ENCODE measurements at regions not wholly inside any gene's neighbourhood (a gene's known extent, or its start where the extent isn't known, plus 50 kb on each side); places are given as distances from the start of the nearest gene placed in this dataset.
A peak's percentile ranks its signal among the peaks of the same experiment; 100 is the strongest.

DNA sequence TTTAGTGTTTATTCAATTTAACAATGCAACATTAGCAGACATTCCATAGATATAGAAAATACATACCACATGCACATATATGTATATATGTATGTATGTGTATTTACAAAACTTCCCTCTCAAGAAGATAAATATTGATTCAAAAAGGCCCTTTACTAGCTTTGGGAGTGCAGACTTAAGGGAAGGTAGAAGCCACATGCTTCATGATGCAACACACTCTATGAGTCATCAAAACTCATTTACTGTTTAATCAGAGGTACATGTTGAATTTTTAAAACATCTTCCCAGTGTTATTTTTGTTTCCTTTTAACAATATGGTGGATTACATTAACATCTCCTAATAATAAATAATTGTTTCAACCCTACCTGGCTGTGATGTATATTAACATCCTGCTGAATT is 61.4 kb upstream of the KIRREL1 start (continued):
- TF ChIP-seq, protein P1, sequence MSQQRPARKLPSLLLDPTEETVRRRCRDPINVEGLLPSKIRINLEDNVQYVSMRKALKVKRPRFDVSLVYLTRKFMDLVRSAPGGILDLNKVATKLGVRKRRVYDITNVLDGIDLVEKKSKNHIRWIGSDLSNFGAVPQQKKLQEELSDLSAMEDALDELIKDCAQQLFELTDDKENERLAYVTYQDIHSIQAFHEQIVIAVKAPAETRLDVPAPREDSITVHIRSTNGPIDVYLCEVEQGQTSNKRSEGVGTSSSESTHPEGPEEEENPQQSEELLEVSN (IDR thresholded peaks at IDR 0.05; ENCODE audit: borderline replicate concordance in 1 of 2, extremely low read depth in 1 of 2, insufficient read depth in 1 of 2, insufficient read length in 1 of 2, low read depth in 1 of 2, low read length in 1 of 2, poor library complexity in 1 of 2, severe bottlenecking in 1 of 2): no peak
- TF ChIP-seq JUNB (CRISPR knock-in tag; conservative IDR thresholded peaks at IDR 0.05): peak; percentile 51; the same call in 1 of the 2 replicates
- TF ChIP-seq, protein P2, sequence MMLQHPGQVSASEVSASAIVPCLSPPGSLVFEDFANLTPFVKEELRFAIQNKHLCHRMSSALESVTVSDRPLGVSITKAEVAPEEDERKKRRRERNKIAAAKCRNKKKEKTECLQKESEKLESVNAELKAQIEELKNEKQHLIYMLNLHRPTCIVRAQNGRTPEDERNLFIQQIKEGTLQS (IDR thresholded peaks at IDR 0.05): peak; percentile 95
- TF ChIP-seq, protein P2 (CRISPR knock-in tag; conservative IDR thresholded peaks at IDR 0.05): no peak
- no peak for TF ChIP-seq ZNF174 (CRISPR knock-in tag; IDR thresholded peaks at IDR 0.05)
- peak; percentile 87 for TF ChIP-seq FOSL1 (tag; conservative IDR thresholded peaks at IDR 0.05)
- no peak for TF ChIP-seq ZNF561 (CRISPR knock-in tag; conservative IDR thresholded peaks at IDR 0.05)
- peak; percentile 84 for TF ChIP-seq CEBPB (tag; IDR thresholded peaks at IDR 0.05)
- no peak for TF ChIP-seq MAFK (IDR thresholded peaks at IDR 0.05; ENCODE audit: low read length)
- TF ChIP-seq JUND (IDR thresholded peaks at IDR 0.05; ENCODE audit: borderline replicate concordance, low read depth, low read length): peak; percentile 87
- peak; percentile 88 for TF ChIP-seq JUND (tag; IDR thresholded peaks at IDR 0.05; ENCODE audit: borderline replicate concordance, low read depth, low read length)
- peak; percentile 91 for TF ChIP-seq MYC (IDR thresholded peaks at IDR 0.05; ENCODE audit: low read depth, low read length)
- TF ChIP-seq MYC (CRISPR knock-in tag; IDR thresholded peaks at IDR 0.05; ENCODE audit: borderline replicate concordance, low read depth): no peak
- TF ChIP-seq CBFA2T2 (conservative IDR thresholded peaks at IDR 0.05): no peak
- TF ChIP-seq, protein P3, sequence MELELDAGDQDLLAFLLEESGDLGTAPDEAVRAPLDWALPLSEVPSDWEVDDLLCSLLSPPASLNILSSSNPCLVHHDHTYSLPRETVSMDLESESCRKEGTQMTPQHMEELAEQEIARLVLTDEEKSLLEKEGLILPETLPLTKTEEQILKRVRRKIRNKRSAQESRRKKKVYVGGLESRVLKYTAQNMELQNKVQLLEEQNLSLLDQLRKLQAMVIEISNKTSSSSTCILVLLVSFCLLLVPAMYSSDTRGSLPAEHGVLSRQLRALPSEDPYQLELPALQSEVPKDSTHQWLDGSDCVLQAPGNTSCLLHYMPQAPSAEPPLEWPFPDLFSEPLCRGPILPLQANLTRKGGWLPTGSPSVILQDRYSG (tag; conservative IDR thresholded peaks at IDR 0.05; ENCODE audit: low read depth): no peak
- TF ChIP-seq, protein P4, sequence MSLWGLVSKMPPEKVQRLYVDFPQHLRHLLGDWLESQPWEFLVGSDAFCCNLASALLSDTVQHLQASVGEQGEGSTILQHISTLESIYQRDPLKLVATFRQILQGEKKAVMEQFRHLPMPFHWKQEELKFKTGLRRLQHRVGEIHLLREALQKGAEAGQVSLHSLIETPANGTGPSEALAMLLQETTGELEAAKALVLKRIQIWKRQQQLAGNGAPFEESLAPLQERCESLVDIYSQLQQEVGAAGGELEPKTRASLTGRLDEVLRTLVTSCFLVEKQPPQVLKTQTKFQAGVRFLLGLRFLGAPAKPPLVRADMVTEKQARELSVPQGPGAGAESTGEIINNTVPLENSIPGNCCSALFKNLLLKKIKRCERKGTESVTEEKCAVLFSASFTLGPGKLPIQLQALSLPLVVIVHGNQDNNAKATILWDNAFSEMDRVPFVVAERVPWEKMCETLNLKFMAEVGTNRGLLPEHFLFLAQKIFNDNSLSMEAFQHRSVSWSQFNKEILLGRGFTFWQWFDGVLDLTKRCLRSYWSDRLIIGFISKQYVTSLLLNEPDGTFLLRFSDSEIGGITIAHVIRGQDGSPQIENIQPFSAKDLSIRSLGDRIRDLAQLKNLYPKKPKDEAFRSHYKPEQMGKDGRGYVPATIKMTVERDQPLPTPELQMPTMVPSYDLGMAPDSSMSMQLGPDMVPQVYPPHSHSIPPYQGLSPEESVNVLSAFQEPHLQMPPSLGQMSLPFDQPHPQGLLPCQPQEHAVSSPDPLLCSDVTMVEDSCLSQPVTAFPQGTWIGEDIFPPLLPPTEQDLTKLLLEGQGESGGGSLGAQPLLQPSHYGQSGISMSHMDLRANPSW (CRISPR knock-in tag; IDR thresholded peaks at IDR 0.05): no peak
- TF ChIP-seq, protein P5, sequence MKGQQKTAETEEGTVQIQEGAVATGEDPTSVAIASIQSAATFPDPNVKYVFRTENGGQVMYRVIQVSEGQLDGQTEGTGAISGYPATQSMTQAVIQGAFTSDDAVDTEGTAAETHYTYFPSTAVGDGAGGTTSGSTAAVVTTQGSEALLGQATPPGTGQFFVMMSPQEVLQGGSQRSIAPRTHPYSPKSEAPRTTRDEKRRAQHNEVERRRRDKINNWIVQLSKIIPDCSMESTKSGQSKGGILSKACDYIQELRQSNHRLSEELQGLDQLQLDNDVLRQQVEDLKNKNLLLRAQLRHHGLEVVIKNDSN (CRISPR knock-in tag; IDR thresholded peaks at IDR 0.05): no peak
- TF ChIP-seq FOXA1 (IDR thresholded peaks at IDR 0.05; ENCODE audit: borderline replicate concordance): no peak
- TF ChIP-seq ZNF263 (CRISPR knock-in tag; IDR thresholded peaks at IDR 0.05; ENCODE audit: borderline replicate concordance): no peak
- TF ChIP-seq RNF2 (IDR thresholded peaks at IDR 0.05): no peak
- TF ChIP-seq, protein P6, sequence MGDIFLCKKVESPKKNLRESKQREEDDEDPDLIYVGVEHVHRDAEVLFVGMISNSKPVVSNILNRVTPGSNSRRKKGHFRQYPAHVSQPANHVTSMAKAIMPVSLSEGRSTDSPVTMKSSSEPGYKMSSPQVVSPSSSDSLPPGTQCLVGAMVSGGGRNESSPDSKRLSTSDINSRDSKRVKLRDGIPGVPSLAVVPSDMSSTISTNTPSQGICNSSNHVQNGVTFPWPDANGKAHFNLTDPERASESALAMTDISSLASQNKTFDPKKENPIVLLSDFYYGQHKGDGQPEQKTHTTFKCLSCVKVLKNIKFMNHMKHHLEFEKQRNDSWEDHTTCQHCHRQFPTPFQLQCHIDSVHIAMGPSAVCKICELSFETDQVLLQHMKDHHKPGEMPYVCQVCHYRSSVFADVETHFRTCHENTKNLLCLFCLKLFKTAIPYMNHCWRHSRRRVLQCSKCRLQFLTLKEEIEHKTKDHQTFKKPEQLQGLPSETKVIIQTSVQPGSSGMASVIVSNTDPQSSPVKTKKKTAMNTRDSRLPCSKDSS (IDR thresholded peaks at IDR 0.05; ENCODE audit: low read depth, partially characterized antibody): no peak
